Myocyte (in vitro differentiated cells): ENCODE measurements at regions not wholly inside any gene's neighbourhood (a gene's known extent, or its start where the extent isn't known, plus 50 kb on each side); places are given as distances from the start of the nearest gene placed in this dataset.

Experiments
- DNase-seq: peaks from one replicate; pipeline ENCODE4 v3.0.0-alpha.2; 2012; ENCODE audit warnings: low read depth

DNA sequence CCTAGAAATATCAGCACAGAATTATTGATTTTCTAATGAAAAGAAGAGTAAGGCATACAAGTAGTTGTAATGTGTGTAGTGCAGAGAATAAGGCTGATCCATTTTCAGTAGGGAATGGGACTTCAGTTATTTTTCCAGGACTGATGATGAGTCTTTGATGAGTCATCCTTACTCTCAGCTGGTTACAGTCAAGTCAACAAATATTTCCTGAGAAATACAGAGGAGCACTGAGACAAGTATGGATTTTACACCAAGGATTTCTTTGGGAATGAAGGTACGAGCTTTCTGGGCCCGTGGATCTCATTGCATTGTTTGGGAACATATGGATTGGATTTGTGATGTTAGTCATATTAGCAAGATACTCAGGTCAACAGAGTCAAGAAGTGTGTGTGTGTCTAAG is 502.7 kb downstream of the FGF9 start:
- DNase-seq = peak; percentile 24

DNA sequence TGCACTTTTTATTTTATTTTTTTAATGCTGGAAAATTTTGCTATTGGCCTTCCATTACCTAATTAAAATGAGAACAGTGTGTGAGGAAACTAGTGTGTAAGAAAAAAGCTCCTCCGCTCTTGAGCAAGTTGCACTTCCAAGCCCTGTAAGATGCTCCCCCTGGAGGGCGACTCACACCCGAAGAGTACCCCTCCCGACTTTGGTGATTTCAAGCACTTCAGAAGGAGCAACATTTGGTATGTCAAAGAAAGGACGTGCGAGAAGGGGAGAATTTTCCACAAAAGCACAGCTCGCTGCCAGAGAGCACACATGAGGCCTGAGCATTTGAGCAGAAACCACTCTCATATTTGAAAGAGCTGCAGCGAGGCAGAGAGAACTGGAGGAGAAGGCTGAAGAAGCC is 504.4 kb downstream of the FGF9 start:
- no peak for DNase-seq

DNA sequence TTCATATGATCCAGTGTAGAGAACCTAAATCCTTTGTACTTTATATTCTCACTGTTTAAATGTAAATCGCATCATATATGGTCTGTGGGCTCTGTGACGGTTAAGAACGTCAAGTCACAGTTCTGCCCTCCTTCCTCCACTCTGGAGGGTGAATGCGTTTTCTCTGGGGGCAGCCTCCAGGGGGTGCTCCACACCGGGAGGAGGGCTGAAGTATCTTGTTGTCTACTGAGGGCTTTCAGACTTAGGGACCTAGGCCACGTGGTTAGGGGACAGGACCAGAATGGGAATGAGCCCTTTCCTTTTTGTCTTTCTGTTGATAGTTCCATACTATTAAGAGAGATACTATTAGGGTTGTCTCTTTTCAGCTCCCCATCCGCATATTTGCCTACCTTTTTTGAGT is 504.9 kb downstream of the FGF9 start:
- DNase-seq = no peak

DNA sequence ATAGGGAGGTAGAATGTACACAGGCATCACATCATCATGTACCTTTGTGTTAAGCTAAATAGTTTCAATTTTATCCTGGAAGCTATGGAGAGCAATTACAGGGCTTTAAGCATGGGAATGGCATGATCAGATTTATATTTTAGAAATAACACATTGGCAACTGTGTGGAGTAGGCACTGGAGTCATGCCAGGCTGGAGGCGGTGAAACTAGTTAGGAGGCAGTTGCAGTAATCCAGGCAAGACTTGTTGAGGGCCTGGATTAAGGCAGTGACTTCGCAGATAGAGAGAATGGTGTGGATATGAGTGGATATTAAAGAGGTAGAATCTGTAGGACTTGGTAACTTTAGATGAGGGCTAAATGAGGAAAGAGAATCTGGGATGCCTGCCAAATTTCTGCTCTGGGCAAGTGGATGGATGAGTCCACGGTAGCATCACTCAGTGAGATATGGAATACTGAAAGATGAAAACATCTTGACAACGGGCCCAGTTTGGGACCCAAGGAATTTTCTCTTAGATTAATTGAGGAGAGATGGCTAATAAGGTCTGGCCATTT is 506.2 kb downstream of the FGF9 start:
- DNase-seq = peak; percentile 24

DNA sequence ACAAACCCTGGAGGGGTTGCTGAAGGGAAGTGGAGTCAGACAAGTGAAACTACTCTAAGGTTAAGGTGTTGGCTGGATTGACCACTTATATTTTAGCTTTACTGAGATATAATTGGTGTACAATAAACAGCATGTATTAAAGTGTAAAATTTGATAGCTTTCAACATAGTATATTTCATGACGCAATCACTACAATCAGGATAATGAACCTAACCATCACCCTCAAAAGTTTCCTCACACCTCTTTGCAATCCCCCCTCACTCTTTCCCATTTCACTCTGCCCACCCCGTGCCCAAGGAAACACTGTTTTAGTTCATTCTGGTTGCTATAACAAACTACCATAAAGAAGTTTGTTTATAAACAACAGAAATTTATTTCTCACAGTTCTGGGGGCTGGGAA is 508.0 kb downstream of the FGF9 start:
- no peak for DNase-seq

DNA sequence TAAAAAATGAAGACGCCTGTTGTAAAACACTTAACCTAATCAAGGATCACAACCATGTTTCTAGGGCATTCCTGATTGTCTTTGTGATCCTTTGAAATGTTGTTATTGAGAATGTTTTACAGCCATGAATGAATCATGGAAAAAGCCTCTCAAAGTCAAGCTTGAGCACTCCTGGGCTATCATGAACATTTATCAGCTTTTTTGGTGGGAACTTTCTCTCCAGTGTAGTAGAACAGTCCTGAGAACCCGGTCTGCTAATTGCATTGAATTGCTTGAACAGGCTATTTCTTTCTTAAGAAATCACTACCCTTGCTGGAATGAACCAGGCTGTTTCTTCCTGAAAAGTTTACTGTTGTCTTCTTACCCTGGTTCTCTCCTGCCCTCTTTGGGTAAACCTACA is 516.5 kb downstream of the FGF9 start:
- DNase-seq = no peak

DNA sequence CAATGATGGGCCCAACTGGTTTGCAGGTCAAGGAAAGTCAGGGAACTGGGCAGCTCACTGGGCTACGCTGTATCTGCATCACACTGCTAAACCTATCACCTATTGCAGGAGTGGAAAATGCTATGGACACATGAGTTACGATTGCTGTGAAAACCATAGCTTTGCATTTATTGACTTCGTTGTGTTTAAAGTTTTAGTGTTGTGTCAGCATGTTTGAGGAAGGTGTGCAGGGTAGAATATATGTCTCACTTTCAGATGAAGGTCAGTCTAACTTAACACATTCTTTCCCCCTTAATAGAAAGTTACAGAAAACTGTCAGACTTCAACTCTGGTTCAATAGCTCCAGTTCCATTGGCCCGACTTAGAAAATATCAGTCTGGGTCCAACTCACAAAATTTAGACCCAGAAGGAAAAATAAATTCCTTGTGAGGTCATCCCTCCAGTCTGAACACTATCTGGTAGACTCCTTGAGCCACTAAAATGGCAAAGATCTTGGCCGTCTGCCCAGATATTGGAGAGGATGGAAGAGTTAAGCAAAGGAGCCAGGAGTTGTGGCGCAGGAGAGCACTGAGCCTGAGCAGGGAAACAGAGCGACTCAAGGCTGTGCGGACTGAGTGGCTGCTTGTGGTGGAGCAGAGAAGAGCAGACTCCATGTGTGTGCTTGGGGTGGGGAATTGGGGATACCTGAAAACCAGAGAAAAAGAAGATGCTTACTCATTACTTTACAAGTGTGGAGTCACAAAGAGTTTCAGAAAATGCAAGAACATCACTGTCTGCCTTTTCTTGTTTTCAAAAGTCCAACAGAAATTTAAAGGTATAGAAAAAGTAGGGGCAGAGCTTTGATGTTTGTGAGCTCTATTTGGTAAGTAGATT is 518.5 kb downstream of the FGF9 start:
- DNase-seq = no peak

DNA sequence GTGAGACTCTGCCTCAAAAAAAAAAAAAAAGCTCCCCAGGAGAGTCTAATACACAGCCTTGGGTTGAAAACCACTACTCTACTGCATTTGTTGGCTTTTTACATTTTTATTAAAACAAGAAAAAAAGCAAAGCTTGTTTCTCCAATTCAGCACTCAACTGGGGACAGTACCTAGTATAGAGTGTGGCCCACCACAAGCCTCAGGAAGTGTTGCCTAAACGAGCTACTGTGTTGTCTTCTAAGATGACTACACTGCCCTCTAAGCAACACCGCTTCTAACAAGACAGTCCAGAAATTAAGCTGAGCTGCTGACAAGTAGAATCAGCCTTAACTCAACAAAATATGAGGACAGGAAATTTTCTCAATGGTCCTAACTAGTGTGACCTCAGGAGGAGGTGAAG is 522.2 kb downstream of the FGF9 start:
- DNase-seq = no peak

DNA sequence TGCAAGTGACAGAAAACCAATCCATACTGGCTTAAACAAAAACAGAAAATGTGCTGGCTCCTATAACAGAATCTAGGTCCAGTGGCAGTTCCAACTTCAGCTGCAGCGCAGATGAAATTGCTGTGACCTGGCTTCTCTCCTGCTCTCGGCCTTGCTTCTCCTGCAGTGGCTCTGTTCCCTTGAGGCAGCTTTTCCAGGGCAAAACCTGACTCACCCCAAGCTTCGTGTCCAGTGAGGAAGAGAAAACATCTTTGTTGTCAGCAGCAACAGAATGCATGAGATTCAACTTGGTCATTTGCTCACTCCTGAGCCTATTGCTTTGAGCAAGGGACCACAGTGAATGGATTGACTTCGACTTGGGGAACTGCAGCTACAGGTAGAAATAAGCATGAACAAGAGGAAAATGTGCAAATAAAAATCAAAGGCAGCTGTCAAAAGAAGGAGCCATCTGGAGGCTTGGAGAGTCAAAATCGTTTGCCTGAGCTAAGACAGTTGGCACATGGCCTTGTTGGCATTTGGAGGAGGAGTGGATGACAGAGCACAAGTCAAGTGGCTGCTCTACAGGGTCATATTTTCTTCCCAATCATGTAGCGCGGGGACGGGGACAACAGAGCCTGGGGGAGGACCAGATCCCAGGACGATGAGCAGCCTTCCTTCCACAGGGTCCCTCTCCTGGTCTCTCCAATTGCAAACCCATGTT is 523.4 kb downstream of the FGF9 start:
- peak; percentile 5 for DNase-seq

DNA sequence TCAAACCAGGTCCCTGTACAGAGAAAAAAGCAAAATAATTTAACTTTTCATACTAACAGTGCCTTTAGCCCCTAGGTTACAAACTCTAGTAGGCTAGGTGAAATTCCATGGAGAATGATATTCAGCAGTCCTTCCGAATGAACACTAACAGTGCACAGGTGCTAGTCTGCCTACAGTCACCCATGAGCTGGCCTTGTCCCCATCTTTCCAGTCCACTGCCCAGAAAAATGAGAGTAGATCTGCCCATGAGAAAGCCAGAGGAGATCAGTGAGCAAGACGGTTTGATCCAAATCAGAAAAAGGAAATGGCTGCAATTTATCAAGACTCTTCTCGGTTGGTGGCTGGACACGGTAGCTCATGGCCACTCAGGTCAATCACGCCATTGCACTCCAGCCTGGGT is 524.9 kb downstream of the FGF9 start:
- no peak for DNase-seq

DNA sequence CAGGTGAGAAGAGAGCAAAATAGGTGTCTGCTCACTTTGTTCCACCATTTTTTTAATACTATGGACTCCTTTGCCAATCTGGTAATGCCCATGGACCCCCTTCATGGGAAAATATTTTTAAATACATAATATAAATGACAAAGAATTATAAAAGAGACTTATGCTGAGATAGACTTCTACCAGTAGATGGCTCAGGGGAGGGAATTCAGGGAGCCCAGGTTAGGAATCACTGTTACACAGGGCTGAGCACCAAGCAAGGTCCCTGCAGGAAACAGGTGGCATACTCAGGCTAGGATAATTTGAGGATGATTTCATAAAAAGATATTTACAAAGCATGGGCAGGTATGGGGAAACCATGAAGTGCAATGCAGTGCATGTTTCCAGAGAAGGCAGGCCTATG is 525.9 kb downstream of the FGF9 start:
- no peak for DNase-seq

DNA sequence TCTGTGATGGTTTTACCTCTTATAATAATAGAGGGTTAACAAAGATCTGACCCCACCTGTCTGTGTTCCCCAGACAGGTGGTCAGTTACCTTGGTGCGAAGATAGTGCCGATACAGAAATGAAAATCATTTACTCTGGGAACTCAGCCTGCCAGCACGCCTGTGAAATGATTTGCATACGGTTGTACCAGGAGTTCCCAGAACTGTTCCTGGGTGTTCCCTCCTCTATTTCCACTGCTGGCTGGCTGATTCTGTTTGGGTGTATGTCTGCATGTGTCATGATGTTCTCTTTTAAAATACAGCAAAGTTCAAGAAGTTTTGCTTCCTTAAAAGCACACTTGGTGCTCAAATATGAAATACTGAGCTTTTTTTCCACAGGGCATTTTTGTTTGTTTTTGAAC is 527.1 kb downstream of the FGF9 start:
- no peak for DNase-seq

DNA sequence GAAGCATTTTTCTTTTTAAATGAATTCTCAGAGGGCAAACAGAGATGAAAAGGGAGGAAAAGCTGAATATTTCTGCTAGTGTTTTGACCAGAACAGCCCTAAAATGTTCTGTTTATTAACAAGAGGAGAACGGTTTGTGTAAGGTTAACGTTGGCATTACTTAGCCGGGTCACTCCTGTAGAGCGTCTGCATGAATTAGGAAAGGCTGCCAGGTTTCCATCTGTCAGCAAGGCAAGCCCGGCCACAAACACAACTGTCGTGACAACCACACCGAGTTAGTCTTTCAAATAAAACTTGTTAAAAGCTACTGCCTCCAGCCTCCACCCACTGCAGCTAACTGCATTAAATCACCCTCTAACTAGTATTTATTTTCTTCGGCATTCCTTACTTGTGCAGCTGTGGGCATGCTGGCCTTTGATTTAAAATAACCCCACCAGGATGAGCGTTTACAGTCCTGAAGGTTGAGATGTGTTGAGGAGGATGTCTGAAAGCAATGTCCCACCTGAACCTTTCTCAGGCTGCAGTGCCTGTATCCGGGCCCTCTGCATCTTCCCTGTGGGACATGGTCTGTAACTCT is 527.9 kb downstream of the FGF9 start:
- peak; percentile 32 for DNase-seq

DNA sequence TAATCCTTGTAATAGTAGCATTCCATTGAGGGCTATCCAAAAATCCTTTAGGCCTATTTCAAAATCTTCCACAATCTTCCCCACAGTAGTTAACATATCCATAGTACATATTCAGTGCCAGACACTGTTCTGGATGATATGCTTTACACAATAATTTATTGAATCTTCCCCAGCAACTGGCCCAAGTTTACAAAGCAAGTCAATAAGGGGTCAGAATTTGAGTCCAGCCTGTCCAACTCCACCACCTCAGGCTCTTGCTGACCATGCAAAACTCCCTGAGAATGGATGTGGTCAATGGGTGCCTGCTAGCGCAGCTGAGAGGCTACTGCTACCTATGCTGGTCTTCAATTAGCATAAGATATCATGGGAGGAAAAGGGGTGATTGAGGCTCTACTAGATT is 529.6 kb downstream of the FGF9 start:
- DNase-seq = no peak

DNA sequence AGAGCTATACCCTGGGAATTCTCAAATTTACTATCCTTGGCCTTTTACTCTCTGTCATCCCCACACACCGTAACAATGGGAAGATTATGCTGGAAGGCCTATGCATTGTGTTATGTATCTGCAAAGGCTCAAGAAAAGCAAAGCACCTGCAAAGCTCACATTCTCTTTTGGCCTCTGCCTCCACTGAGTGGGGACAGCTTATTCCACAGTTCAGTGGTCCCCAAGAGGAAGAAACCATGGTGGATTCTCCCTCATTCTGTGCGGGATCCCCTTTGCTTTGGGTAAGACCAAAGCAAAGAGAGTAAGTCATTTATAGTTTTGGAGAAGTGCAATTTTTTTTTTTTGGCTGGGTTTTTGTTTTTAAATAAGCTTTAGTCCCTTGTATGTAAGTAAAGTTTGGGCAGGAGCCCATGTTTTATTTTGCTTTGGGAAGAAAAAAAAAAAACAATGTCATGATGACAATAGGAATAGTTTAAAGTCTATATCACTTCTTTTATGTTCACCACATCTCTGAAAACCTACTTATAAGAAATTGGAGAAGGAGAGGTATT is 530.6 kb downstream of the FGF9 start:
- no peak for DNase-seq

DNA sequence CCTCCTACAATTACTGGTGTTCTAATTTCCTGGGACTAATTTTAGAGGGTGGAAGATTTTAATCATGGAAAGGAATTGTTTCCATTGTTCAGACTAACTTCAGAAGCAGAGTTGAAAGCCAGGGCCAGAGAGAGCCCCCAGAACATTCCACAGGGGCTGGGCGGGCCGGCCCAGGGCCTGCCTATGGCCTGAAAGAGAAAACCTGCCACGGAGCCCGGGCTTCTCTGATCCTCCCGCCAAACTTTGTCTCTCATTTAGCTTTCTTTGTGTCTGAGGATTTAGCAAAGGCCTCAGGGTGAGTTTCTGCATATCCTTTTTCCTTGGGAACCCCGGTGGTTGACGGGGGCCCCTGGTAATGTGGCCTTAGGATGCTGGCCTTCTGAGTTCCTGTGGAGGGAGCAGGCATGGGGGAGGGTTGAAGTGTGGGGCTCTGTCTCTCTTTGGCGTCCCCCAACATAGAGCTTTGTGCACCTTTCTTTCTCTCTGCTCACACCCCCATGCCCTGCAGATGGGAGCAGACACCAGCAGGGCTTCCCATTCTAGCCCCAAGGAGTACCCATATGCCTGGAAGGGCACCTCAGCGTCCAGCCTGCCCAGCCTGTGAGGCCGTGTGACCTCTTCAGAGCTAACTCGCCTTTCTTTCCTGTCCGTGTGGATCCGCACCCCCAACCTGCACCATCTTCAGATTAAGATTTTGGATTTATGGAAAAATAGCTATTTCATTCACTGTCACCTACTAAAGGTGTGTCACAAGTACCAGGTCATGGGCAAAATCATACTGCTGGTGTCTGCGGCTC is 539.5 kb downstream of the FGF9 start:
- DNase-seq = no peak

DNA sequence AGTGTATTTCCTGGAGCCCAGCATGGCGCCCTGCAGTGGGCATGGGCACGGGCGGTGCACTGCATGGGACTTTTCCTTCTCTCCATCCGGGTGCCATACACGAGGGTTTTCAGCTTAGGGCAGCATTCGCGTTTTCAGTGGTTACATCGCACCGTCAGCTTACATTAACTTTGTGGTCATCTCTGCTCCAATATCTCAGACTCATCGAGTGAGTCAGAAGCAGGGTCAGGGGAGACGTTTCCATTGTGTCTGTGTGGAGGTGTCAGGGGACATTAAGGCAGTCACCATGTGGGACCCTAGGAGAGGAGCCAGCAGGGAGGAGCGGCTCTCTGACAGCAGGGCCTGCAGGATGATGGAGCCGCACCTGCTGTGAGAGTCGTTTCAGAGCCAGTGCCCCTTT is 541.0 kb downstream of the FGF9 start:
- no peak for DNase-seq

DNA sequence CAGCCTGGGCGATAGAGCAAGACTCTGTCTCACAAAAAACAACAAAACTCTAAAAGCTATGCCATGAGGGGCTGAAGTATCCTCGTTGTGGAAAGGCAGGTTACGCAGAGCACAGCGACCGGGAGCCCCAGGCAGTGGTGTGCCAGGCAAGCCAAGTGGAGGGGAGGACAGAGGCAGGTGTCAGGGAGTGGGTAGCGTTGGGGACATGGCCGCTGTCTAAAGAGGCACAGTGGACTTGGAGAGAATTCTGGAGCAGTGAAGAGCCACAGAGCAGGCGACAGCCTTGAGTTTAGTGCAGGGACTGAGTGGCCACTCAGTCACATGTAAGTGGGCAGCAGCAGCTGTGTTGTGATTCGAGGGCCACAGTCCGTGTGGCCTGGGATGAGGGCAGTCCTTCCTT is 541.7 kb downstream of the FGF9 start:
- no peak for DNase-seq

DNA sequence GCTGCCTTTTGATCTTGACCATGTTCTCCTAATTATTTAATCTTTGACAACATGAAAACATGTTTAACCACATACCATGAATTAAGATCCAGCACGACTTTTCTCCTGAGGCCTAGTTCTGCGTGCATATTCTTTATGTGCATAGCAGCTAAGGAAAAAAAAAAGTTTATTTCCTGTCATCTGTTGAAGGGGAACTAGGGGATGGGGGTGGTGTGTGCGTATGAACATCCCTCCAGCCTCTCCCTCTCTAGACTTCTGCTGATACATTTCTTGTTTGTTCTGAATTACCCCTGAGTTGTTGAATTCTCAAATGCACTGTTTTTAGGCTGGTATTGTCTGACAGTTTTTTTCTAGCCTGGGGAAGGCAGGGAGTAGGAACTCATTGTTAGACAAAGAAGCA is 543.3 kb downstream of the FGF9 start:
- no peak for DNase-seq

DNA sequence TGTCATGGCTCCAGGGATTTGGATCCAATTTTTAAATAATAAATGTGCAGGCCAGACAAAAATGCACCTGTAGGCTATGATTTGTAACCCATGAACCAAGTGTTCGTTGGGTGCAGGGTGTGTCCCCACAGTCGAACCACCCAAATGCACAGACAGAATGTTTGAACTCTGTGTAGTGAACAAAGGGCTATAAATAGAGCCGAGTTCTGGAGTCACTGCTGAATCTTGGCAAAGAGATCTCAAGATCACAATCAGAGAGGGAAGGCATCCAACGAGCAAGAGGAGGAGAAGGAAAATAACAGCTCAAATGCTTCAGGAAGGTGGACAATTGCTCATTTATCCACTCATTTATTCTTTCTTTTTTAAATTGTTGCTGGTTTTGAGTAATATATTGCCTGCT is 547.9 kb downstream of the FGF9 start:
- peak; percentile 6 for DNase-seq

DNA sequence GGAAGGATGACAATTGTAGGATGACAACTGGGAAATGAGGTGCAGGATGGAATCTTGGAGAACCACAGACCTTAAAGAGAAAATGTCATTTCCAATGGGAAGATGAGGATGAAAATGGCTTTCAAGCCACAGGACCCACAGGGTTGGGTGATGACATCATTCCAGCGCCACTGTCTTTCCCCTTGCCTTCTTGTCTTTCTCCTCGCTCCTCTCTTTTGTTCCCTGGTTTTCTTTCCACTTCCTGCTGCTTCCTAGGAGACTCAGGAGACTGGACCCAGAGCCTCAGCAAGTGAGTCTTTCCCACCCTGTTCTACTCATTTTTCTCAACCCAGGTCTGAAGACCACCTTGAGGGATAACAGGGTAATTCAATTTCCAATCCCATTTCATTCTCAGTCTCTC is 548.8 kb downstream of the FGF9 start:
- DNase-seq = no peak
